GM12891 (cell line): ENCODE measurements at regions not wholly inside any gene's neighbourhood (a gene's known extent, or its start where the extent isn't known, plus 50 kb on each side); places are given as distances from the start of the nearest gene placed in this dataset.

Experiments
- POLR2A ChIP-seq: IDR thresholded peaks from 2 replicates; pipeline ENCODE4 v1.6.1; 2011; ENCODE audit warnings: low read depth, low read length, control low read depth
- TAF1 ChIP-seq: IDR thresholded peaks from 2 replicates; pipeline ENCODE4 v1.6.1; 2011; ENCODE audit warnings: low read depth, low read length, control low read depth

GRCh38 chr15:53360881-53361280 is 398.6 kb downstream of the WDR72 start:
- TF ChIP-seq TAF1, result no peak
- TF ChIP-seq POLR2A, result no peak
